ENCODE measurements at regions not wholly inside any gene's neighbourhood (a gene's known extent, or its start where the extent isn't known, plus 50 kb on each side); places are given as distances from the start of the nearest gene placed in this dataset.
"Not testable (repeated sequence)": the region's sequence is repeated elsewhere in the genome, so short reads cannot be mapped to it uniquely, and the experiment has no call there.

DNA sequence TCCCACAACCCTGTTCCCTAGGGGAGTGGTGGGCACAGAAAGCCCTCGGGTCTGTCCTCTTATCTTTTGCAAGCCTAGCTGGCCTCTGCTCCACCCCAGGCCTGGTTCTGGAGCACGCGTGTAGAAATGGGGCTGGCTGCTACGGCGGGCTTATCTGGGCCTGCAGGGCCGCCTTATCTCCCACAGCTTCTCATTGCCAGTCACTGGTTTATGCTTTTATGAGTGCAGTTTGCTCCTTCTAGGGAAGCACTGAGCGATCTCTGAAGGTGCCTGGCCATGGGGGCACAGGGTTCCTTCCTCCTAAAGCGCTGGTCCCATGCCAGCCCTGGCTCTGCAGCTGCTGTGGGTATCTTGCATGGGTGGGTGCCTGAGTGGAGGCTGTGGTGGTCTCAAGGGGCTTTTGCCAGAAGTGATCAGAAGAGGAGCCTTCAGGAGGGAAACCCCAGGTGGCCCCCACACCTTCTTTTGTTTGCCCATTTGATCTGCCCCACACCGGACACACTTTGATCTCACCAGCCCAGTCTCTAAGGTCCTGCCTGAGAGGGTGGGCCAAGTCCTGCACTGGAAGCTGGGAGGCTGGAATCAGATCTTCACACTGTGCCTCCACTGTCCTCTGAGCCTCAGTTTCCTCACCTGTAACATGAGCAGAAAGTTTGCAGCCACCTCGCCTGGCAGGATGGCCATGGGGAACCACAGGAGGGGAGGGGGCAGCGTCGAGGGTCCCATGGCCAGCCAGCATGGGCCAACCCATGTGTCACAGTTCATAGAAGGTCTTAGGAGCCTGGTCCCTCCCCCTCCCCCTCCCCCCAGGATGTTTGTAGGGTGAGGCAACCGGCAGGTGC lies 86.6 kb upstream of the FGF3 start:
- DNase-seq (ENCODE audit: low read depth) = no peak

DNA sequence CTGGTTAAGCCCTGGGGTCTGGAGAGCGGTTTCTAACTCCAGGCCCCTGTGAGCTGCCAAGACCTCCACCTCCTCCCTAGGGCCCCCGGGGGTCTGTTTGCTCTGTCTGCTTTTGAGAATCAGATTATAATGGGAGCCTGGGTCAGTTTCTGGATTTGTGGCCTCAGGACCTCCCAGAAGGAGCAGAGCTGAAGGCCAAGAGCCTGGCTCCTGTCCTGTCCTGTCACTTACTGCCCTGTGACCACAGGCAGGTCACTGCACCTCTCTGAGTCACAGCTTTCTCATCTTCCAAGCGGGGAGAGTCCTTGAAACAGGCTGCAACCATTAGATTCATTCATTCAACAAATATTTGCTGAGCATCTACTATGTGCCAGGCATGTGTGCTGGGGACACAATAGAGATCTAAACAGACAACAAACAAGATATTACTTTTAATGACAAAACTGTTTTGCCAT lies 87.3 kb upstream of the FGF3 start:
- DNase-seq (ENCODE audit: low read depth) = no peak

DNA sequence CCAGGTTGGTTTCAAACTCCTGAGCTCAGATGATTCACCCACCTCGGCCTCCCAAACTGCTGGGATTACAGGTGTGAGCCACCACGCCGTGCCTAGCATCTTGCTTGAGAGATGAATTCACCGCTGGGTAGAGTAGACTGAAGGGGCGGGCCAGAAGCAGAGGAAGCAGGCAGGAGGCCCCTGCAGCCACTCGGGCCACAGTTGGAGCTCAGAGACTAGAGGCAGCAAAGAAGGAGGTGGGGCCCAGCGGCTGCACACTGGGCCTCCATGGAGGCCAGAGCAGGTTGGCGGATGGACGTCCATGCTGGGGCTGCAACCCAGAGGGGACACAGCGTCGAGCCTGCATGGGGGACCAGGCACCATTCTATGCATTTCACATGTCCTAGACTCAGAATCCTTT lies 88.4 kb upstream of the FGF3 start:
- no peak for DNase-seq (ENCODE audit: low read depth)

DNA sequence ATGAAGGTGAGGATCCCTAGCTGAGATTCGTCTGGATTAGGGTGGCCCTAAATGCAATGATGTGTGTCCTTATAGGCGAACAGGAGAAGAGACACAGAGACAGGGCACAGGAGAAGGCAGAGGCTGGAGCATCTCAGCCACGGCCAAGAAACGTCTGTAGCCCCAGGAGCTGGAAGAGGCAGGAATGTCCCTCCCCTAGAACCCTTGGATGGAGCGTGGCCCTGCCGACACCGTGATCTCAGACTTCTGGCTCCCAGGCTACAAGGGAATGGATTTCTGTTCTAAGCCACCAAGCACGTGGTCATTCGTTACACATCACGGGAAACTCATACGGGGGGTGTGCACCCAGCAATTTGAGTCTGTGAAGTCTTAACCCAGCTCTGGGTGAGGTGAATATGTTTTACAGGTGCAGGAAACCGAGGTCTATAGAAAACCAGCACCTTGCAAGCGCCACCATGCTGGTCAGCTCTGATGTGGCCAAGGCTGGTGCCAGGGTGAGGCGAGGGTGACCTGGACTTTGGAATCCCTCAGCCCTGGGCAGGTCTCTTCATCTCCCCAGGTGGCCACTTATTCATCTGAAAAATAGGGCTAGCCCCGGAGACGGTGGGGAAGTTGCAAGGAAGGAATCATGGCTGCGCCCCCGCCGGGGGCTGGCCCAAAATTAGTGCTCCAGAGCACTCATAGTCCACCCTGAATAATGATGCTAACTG lies 89.5 kb upstream of the FGF3 start:
- no peak for DNase-seq (ENCODE audit: low read depth)

DNA sequence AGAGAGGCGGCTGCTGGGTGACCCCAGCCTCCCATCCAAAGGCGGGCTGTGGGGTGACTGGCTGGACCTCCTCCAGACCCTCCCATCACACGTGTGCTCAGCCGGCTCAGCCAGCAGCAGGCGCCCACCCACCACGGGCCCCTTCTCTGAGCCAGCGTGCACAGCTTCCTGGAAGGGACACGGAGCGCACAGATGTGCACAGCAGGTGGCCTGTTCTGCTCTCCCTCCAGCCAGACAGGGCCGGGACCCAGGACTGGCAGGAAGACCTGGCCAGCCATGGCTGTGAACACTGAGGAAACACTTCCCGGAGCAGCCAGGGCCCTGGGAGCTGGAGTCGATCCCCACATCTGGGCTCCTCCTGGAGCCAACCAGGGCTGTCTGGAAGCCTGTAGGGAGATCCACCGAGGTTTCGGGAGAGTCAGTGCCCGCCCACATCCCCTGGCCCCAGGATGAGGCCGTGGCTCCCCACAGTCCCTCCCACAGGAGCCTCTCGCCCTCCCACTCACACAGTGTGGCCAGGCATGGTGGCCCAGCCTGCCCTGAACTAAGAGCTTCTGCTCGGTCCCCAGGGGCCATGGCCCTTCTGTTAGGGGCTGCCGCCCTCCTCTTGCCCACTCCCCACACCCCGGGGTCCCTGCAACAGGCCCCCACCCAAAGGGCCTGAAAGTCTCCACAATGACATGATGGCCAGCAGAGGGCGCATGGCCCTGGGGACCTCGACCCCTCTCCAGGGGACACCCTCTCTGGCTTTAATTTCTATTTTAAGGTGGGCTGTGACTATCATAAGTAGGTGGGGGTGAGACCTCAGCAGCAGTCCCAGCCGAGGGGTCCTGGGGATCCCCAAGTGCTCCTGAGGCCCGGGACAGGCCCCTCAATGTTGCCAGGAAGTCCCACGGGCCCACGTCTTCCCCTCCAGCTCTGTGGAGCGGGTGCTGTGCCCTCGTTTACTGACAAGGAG lies 90.6 kb upstream of the FGF3 start:
- no peak for DNase-seq (ENCODE audit: low read depth)

DNA sequence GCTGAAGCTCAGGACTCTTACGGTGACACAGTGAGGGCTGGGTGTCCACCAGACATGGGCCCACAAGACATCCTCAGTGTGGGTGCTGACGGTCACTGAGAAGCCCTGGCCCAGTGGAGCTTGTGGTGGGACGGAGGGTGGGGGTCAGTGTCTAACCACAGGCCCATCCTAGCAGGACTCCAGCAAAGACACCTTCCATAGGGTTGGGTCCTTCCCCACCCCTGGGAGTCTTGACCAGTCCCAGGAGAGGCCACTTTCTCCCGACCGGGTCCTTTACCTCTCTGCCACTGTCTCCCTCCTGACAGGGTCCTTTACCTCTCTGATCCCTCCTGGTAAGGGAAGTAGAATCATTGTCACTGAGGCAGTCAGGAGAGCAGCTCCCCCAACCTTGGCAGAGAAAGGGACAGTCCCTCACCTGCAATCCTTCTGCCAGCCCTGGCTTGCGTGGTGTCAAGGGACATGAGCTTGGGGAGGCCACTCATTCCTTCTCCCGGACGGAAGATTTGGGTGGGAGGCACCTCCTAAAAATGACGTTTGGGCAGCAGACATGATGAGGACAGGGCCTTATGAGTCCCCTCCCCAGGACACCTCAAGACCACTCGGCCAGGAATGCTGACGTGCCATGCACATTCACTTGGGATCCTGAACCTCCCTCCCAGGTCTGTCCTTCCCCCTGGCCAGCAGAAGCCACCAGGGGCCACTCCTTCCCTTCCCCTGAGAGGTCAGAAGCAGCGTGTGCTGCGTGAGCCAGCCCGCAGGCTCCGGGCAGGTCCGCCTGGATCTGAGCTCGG lies 91.5 kb upstream of the FGF3 start:
- no peak for DNase-seq (ENCODE audit: low read depth)

DNA sequence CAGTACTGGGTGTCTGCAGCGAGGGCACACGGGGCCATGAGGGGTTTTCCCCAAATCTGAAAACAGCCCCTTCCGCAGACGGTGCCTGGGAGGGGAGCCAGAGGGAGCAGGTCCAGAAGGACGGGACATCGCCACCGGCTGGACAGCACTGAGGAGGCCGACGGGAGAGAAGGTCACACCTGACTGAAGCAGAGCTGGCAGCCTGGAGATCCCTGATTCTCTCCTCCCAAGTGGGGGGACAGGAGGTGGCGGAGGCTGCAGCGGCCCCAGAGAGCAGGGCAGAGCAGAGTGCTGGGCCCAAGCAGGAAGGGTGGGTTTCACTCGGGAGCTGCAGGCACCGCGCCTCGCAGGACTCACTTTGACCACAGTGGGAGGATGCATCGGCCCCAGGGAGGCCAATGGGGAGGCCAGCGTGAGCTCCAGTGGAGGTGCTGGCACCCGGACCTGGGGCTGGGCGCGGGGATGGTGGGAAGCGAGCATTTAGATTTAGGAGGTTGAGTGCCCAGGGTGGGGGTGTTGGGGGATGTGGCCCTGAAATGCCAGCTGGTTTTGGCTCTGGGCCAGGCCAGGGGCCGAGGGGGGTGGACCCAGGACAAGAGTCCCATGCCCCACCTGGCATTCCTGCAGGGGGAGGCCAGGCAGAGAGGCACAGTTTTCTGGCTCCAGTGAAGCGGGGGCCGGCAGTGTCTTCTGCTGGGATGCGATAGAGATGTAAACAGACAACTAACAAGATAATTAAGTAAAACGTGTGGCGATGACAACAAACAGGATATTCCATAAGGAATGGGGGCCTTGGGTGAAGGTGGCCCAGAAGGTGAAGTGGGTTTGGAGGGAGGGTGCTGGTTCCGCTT lies 92.3 kb upstream of the FGF3 start:
- DNase-seq (ENCODE audit: low read depth) = no peak

DNA sequence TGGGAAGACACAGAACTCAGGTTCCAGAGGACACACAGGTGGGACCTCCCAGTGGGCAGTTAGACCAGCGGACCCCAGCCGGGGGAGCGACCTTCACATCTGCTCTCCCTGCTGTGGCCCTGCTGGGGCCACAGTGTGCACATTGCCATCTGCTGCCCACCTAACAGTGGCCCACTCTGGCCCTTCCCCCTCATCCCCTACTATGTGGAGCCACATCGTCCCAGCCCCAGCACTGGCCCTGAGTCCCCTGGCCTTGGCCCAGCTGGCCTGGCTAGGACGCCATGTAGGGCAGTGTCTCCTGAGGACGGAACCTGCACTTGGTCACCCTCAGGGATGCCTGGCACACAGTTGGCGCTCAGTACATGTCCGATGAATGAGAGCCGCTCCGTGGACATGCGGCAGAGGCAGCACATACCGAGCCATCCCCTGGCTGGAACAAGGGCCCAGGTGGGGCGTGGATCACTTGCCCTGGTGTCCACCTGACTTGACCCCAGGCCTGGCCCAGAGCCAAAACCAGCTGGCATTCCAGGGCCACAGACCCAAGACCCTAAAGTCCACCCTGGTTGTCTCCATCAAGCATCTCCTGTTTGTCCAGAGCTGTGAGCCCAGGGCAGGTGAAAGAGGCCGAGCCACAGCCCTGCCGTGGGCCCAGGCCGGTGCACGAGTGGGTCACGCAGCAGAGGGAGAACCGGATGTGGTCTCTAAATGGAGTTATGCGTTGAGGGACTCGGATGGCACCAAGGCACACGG lies 93.1 kb upstream of the FGF3 start:
- DNase-seq (ENCODE audit: low read depth) = no peak

DNA sequence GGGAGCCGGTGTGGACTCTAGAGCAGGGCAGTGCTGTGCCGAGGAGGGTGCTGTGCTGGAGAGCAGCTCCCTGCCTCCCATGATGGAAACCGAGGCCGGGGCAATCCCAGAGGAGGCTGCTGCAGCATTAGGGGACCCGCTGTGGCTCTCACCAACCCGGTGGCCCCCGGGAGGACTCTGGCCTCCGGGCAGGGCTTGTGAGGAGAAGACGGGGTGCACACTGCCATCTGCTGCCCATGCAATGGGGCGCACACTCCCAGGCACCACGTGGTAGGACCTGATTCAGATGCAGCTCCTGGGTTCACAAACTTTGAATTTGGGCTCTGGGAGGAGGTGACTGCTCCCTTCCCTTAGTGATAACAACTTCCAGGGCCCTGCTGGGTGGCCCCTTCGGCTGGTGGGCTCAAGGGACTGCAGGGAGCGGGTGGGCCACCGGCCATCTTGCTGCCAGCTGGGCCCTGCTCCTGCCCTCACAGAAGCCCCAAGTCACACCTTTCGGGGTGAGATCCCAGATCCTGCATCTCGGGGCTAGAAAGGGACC lies 93.8 kb upstream of the FGF3 start:
- no peak for DNase-seq (ENCODE audit: low read depth)

DNA sequence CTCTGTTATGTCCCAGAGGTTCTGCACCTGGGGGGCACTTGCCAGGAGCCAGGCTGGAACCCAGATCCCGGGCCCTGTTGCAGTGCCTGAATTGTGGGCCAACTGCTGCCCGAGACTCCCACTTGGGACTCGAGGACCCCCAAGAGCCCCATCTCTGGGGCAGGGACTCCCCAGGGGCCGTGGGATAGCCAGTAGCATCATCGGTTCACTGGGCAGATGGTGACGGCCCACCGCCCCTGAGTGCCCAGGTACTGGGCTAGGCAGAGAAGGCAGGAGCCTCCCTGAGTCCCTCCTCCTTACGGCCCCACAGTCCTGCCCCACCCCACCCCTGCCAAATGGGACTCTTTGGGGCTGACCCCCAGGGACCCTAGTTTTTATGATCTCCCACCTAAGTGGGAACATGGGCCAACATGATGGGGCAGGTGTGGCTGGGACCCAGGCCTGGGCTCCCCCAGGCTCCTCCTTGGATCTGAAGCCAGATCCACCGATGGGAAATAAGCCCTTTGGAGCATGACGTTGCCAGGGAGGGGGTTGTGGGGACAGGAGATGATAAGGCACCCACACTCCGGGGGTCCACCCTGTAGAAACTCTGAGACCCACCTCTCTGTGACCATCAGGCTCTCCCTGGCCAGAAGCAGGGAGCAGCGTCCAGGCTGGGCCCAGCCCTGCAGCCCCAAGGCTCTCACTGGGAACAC lies 94.5 kb upstream of the FGF3 start:
- no peak for DNase-seq (ENCODE audit: low read depth)

DNA sequence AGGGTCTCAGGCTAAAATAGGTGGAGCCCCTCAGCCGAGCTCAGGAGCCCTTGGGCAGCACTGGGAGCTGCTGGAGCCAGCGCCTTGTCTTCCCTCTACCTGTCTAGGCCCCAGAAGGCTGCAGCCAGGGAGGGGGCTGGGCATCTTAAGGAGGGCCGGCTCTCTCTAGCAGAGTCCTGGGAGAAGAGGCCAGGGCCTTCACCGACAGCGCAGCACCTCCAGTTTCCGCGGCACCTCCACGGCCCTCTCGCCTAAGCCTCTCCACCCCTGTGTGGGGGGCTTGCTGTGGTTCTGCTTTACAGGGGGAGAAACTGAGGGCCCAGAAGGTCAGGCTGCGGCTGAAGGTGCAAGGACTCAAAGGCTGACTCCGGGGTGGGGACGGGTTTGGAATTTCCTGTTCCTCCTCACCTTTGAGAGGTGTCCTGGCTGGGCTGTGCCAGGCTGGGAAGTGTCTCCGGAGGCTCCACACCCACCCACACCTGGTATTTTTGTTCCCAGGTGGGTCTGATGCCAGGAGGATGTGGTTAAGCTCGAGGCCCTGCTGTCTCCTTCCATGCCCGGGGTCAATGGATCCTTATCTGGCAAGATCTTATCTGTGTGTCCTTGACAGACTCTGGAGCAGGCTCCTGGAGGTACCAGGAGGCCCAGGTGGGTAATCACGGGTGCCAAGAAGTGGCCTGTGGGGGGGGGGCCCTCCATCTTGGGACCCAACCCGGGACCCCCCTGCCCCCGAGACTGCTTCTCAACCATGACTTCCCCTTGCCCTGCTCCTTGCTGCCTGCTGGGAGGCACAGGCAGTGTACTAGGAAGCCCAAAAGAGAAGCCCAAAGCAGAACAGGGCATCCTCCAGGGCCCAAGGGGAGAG lies 95.3 kb upstream of the FGF3 start:
- no peak for DNase-seq (ENCODE audit: low read depth)

DNA sequence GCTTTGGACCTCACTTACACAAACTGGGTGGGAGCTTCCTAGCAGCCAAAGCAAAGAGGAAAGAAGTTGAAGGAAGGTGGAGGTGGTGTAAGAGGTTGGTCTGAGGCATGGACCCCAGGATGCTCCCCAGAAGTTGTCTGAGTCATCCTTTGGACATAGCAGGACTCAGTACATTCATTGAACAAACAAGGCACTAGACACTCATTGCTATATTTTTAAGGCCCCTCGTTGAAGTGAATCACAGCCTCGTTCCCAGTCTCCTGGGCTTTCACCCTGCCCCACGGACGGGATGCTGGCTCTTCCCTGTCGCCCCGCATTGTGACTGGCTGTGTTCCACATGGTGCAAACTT lies 95.9 kb upstream of the FGF3 start:
- no peak for DNase-seq (ENCODE audit: low read depth)

DNA sequence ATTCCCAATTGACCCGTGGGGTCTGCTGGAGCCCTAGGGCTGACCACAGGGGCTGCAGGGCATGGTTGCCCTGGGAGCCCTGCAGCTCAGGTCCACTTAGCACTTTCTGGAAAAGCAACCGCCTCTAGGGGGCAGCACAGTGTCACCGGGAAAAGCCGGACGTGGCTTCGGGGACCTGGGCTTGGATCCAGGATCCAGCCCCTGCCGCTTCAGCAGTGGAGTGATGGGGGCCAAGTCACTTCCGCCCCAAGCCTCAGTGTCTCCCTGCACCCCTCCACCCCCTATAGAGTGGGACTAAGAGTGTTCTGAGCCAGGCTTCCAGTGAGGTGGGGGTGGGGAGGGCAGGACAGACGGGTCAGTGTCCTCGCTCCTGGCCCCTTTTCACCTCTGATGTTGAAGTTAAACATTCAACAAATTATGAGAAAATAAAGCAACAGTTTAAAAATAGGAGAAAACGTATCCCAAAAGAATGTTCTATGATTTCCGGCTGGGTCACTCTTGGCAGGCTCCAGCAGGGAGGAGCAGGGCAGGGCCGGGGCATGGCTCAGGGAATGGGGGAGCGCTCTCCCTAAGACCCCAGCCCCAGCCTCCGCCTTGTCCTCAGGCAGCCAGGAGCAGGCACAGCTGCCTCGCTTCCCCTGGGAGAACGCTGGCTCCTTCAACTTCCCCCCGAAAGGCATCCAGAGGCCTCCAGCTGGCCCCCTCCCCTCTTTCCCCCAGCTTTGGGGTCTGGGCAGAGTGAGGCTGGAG lies 96.5 kb upstream of the FGF3 start:
- peak; percentile 39 for DNase-seq (ENCODE audit: low read depth)

DNA sequence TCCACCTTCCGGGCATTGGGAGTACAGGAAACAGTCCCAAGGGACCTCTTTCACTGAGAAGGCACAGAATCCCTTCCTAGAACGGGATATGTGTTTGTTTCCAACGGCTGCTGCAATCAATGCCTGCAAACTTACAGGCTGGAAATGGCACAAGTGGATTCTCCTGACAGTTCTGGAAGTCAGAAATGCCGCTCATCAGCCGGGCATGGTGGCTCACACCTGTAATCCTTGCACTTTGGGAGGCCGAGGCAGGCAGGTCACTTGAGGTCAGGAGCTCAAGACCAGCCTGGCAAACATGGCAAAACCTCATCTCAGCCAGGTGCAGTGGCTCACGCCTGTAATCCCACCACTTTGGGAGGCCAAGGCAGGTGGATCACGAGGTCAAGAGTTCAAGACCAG lies 97.0 kb upstream of the FGF3 start:
- not testable (repeated sequence) for DNase-seq (ENCODE audit: low read depth)

DNA sequence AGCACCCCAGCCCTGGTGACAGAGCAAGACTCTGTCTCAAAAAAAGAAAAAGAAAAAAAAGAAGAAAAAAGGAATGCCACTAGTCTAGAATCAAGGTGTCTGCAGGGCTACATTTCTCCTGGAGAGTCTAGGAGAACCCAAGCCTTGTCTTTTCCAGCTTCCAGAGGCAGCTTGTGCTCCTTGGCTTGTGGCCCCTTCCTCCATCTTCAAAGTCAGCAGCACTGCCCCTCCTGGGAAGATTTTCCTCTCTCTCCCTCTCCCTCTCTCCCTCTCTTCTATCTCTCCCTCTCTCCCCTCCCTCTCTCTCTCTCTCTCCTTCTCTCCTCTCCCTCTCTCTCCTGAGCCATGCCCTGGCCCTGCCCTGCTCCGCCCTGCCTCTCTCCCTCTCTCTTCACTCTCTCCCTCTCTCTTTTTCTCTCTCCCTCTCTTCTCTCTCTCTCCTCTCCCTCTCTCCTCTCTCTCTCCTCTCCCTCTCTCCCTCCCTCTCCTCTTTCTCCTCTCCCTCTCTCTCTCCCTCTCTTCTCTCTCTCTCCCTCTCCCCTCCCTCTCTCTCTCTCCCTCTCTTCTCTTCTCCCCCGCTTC lies 97.7 kb upstream of the FGF3 start:
- no peak for DNase-seq (ENCODE audit: low read depth)

DNA sequence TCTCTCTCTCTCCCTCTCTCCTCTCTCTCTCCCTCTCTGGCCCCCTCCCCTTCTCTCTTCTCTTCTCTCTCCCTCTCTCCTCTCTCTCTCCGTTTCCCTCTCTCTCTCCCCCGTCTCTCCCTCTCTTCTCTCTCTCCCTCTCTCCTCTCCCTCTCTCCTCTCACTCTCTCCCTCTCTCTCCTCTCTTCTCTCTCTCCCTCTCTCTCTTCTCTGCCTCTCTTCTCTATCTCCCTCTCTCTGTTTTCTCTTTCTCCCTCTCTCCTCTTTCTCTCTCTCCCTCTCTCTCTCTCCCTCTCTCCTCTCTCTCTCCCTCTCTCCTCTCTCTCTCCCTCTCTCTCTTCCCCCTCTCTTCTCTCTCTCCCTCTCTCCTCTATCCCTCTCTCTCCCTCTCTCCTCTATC lies 98.3 kb upstream of the FGF3 start:
- DNase-seq (ENCODE audit: low read depth) = no peak
